Choroid plexus epithelial cell (primary cell): ENCODE measurements at regions not wholly inside any gene's neighbourhood (a gene's known extent, or its start where the extent isn't known, plus 50 kb on each side); places are given as distances from the start of the nearest gene placed in this dataset.
"Not testable (repeated sequence)": the region's sequence is repeated elsewhere in the genome, so short reads cannot be mapped to it uniquely, and the experiment has no call there.

Experiments used
- DNase-seq: peaks from one replicate; pipeline ENCODE4 v3.0.0-alpha.2; 2010; ENCODE audit warnings: low read depth
- H3K4me3 ChIP-seq: 2 replicates; pipeline ENCODE4 v1.5.1; 2011; ENCODE audit warnings: low read depth, mild to moderate bottlenecking, control low read depth, low read length, moderate library complexity
- TF ChIP-seq, protein P1 (sequence below): conservative IDR thresholded peaks from 2 replicates; pipeline ENCODE4 v1.5.1; 2011; ENCODE audit warnings: low read depth, mild to moderate bottlenecking, control low read depth, inconsistent platforms, low read length, moderate library complexity

DNA sequence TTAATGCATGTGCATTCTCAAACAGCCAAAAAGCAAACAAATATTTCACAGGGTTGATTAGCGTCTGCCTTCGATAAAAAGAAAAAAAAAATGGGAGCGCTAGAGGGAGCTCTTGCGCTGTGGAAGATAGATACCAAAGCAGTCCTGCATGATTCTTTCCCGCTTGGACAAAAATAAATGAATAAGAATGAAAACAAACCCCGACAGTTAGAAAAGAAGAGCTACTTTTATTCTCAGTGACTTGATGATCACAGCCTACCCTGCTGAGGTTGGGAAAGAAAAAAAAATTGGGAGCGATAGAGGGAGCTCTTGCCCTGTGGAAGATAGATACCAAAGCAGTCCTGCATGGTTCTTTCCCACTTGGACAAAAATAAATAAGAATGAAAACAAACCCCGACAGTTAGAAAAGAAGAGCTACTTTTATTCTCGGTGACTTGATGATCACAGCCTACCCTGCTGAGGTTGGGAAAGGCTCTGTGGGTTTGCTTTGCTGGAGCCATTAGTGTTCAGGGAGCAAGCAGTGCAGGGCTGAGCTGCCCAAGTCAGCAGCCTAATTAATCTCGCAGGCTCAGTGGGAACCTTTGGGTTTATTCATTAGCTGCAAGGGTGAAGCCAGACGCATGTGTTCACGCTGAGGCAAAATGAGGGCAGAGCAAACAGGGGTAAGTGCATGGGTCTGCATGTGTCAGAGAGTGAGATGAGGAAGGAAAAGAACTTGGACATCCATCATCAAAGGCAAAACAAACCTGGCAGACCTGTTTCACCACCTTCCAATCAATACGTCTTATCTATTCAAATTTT lies 249.3 kb upstream of the PRKX start:
- TF ChIP-seq, protein P1, sequence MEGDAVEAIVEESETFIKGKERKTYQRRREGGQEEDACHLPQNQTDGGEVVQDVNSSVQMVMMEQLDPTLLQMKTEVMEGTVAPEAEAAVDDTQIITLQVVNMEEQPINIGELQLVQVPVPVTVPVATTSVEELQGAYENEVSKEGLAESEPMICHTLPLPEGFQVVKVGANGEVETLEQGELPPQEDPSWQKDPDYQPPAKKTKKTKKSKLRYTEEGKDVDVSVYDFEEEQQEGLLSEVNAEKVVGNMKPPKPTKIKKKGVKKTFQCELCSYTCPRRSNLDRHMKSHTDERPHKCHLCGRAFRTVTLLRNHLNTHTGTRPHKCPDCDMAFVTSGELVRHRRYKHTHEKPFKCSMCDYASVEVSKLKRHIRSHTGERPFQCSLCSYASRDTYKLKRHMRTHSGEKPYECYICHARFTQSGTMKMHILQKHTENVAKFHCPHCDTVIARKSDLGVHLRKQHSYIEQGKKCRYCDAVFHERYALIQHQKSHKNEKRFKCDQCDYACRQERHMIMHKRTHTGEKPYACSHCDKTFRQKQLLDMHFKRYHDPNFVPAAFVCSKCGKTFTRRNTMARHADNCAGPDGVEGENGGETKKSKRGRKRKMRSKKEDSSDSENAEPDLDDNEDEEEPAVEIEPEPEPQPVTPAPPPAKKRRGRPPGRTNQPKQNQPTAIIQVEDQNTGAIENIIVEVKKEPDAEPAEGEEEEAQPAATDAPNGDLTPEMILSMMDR, result peak; percentile 57
- H3K4me3 ChIP-seq, result no peak overlapping the region
- DNase-seq, result peak; percentile 30

GRCh38 chrX:3960952-3961351 lies 247.5 kb upstream of the PRKX start:
- no peak for DNase-seq
- TF ChIP-seq, protein P1, result no peak

GRCh38 chrX:3951859-3952258 lies 238.4 kb upstream of the PRKX start:
- no peak for DNase-seq
- TF ChIP-seq, protein P1, result no peak

More at GRCh38 chrX:3960952-3961351, 247.5 kb upstream of the PRKX start:
- no peak overlapping the region for H3K4me3 ChIP-seq

DNA sequence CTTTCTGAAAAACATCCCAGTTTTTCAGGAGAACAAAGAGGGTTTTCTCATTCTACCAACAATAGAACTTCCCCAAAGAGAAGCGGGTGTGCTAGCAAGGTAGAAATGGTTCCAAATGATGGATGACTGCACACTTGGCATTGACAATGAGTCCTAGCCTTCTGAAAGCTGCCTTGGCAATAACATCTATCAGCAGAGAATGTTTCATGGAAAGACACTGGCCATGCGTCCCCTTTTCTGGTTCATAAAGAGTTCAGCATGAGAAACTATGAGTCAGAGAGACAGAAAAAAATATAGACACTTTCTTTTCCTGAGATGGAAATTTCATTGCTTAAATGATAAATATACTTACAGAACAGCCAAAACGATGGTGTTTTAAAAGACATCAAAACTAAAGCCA lies 236.9 kb upstream of the PRKX start:
- DNase-seq, result no peak
- H3K4me3 ChIP-seq, result no peak overlapping the region
- TF ChIP-seq, protein P1, result no peak

More at GRCh38 chrX:3951859-3952258, 238.4 kb upstream of the PRKX start:
- H3K4me3 ChIP-seq, result no peak overlapping the region

DNA sequence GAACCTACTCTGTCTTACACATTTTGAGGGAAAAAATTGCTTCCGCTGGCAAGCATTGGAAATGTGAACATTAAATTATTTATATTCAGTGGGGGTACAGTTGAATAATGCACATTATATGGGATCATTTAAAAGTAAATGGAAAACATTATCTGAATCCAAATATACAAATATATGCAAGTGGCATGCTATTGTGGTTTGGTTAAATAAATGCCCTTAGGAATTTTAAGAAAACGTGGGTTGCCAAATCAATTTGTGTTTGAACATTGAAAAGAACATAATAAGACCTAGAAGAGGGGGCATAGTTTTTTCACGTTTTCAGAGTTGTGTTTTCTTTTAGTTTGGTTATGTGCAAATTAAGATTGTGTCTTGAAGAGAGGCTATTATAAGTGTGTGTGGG lies 230.5 kb upstream of the PRKX start:
- TF ChIP-seq, protein P1, result no peak
- no peak for DNase-seq
- no peak overlapping the region for H3K4me3 ChIP-seq

GRCh38 chrX:3940000-3940610 lies 226.7 kb upstream of the PRKX start:
- DNase-seq, result peak; percentile 30
- H3K4me3 ChIP-seq, result no peak overlapping the region
- TF ChIP-seq, protein P1, result peak; percentile 46

- TF ChIP-seq, protein P1, result no peak
- no peak overlapping the region for H3K4me3 ChIP-seq
- DNase-seq, result no peak
Observed at GRCh38 chrX:3938587-3938986, 225.1 kb upstream of the PRKX start.

DNA sequence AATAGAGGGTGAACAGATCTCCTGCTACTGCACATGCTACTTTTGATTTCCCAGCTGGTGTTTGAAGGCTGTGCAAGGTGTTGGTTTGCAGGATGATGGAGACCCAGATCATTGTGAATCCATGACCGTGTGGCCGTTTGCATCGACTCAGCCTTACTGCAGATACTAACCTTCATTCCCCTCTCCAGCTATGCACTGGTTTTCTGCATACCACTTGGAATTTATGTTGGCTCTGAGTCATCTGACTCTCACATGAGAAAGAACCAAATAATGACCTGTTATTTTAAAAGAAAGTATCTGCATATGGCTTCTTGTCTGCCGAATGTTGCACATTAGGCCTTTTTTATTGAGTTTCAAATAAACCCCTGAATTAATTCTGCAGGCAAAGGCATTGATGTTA lies 221.7 kb upstream of the PRKX start:
- DNase-seq, H3K4me3 ChIP-seq: not testable (repeated sequence)

DNA sequence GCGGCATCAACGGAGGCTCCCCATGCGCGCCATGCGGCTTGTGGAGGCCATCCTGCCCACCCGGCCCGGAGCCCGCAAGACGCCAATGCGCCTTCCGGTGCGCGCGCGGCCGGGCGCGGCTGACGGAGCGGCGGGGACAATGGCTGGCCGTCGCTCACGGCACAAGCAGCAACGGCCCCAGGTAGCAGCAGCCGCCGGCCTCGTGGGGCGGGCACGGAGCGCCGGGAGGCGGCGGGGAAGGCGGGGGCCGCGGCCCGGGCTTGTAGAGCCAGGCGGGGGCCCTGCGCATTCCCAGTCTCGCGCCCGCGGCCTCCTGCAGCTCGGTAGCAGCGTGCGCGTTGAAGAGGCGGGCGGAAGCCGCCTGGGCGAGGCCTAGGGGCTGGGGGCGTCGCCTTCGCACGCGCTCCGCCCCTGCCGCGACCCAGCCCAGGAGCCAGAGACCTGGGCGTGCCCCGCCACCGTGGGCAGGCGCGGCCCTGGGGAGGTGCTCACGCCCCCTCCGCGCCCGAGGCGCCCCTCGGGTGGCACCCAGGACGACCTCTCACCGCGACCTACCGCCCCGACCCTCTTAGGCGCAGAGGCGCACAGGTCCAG lies 207.1 kb upstream of the PRKX start:
- not testable (repeated sequence) for H3K4me3 ChIP-seq, DNase-seq

DNA sequence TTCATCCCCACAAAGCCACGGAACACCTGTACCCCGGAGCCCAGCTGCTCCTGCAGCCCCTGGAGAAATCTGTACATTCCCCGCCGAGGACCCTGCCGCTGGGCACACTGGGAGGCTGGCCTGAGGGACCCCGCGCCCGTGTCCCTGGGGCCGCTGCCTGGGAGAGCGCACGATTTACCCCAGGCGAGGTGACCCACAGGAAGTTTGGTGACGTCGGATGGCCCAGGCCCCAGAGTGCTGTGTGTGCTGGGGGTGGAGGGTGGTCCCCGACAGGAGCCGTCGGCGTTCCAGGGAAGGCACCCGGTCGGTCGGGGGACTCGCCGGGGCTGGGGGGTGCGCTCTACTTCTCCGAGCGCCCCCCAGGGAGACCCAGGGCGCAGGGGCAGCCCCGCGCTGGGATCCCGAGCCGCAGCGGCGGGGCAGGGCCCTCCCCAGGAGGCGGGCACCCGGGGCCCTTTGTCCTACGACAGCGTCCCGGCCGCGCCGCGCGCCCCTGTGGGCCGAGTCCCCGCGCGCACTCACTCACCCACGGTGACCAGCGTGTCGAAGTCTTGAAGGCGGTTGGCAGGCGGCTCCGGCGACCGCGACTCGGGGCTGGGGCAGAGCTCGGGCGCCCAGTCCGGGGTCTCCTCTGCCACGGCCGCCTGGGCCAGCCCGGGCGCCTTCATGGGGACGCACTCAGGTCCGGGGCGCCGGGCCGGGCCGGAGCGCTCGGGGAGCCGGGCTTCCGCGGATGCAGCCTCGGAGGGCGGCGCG lies 206.4 kb upstream of the PRKX start:
- not testable (repeated sequence) for H3K4me3 ChIP-seq, DNase-seq
